Osteoblast (primary cell): ENCODE measurements at regions not wholly inside any gene's neighbourhood (a gene's known extent, or its start where the extent isn't known, plus 50 kb on each side); places are given as distances from the start of the nearest gene placed in this dataset.

Experiments
- DNase-seq: peaks from one replicate; pipeline ENCODE4 v3.0.0; 2011; ENCODE audit warnings: low spot score, mixed read lengths; ENCODE audit not compliant: insufficient read length; ENCODE audit errors: missing footprints
- H2AFZ ChIP-seq: 2 replicates; pipeline ENCODE4 v1.6.0; 2011; ENCODE audit warnings: mild to moderate bottlenecking, low read length
- H3K27ac ChIP-seq: 2 replicates; pipeline ENCODE4 v1.5.1; 2011; ENCODE audit warnings: mild to moderate bottlenecking, low read depth, low read length, moderate library complexity
- H3K27me3 ChIP-seq: 2 replicates; pipeline ENCODE4 v1.6.0; 2012; ENCODE audit warnings: mild to moderate bottlenecking, control low read depth, inconsistent platforms, low read length, moderate library complexity; ENCODE audit not compliant: insufficient read depth
- H3K36me3 ChIP-seq: 2 replicates; pipeline ENCODE4 v1.5.1; 2011; ENCODE audit warnings: mild to moderate bottlenecking, low read length, control low read depth, moderate library complexity; ENCODE audit not compliant: insufficient read depth
- H3K4me1 ChIP-seq: 2 replicates; pipeline ENCODE4 v1.5.1; 2011; ENCODE audit warnings: mild to moderate bottlenecking, low read length, control low read depth, moderate library complexity; ENCODE audit not compliant: insufficient read depth
- H3K4me2 ChIP-seq: 2 replicates; pipeline ENCODE4 v1.6.0; 2011; ENCODE audit warnings: mild to moderate bottlenecking, low read length; ENCODE audit not compliant: insufficient read depth
- H3K4me3 ChIP-seq: fragments of 200-600 bp; sonication (generic); 3 replicates; pipeline ENCODE4 v1.5.1; 2012; ENCODE audit warnings: mild to moderate bottlenecking, low read length, inconsistent platforms; ENCODE audit not compliant: insufficient read depth
- H3K79me2 ChIP-seq: 2 replicates; pipeline ENCODE4 v1.6.0; 2012; ENCODE audit warnings: mild to moderate bottlenecking, low read length, control low read depth, inconsistent platforms; ENCODE audit not compliant: insufficient read depth
- H3K9me3 ChIP-seq: 2 replicates; pipeline ENCODE4 v1.5.1; 2011; ENCODE audit warnings: low read depth, low read length, control low read depth
- H4K20me1 ChIP-seq: 2 replicates; pipeline ENCODE4 v1.6.0; 2012; ENCODE audit warnings: mild to moderate bottlenecking, low read length, control low read depth; ENCODE audit not compliant: insufficient read depth
- TF ChIP-seq, protein P1 (sequence below): IDR thresholded peaks from 2 replicates; pipeline ENCODE4 v1.5.1; 2011; ENCODE audit warnings: mild to moderate bottlenecking, low read depth, low read length, moderate library complexity; ENCODE audit errors: extremely low read depth

DNA sequence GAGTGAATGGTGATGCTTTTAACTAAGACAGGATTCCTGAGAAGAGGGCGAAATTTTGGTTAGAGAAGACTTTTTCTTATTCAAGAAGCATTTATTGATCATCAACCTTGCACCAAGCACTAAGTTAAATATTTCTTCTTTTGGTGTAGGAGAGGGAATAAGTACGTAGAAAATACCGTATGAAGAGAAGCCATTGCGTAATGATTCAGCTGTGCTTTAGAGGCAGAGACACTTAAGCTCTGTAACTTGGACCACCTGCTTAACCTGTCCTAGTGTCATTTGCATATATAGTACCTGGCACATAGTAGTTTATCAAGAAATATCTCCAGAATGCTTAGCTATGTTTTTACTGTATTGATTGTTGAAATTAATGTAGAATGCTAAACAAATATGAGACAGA, 430.9 kb upstream of the ZNF608 start:
- Histone ChIP-seq H4K20me1 (no peaks in the 10 kb centered on the region), H3K27me3 (no peaks in the 10 kb centered on the region), H3K4me2 (no peak overlapping the region), H3K36me3 (no peaks in the 10 kb centered on the region), H3K9me3 (no peaks in the 10 kb centered on the region), H3K4me1 (no peaks in the 10 kb centered on the region), H3K27ac (no peak overlapping the region), H3K79me2 (no peaks in the 10 kb centered on the region), H3K4me3 (no peak overlapping the region), H2AFZ (no peak overlapping the region)
- TF ChIP-seq, protein P1, sequence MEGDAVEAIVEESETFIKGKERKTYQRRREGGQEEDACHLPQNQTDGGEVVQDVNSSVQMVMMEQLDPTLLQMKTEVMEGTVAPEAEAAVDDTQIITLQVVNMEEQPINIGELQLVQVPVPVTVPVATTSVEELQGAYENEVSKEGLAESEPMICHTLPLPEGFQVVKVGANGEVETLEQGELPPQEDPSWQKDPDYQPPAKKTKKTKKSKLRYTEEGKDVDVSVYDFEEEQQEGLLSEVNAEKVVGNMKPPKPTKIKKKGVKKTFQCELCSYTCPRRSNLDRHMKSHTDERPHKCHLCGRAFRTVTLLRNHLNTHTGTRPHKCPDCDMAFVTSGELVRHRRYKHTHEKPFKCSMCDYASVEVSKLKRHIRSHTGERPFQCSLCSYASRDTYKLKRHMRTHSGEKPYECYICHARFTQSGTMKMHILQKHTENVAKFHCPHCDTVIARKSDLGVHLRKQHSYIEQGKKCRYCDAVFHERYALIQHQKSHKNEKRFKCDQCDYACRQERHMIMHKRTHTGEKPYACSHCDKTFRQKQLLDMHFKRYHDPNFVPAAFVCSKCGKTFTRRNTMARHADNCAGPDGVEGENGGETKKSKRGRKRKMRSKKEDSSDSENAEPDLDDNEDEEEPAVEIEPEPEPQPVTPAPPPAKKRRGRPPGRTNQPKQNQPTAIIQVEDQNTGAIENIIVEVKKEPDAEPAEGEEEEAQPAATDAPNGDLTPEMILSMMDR: no peak
- DNase-seq: no peak

DNA sequence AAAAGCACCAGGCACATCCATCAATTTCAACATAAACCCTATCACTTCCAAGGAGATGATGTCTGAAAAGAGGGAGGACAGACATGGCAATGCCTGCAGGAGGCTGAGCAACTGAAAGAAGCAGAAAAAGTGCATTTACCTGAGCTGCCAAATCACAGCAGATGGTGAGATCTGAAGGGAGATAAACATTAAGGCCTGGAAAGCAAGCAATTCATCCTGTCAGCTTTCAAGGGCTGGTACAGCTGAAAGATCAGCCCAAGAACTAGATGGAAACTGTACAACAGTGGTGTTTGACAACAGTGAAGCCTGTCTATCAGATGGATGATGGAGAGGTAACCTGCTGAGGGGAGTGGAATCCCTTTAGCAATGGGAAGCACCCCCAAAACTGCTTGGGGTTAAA, 433.2 kb upstream of the ZNF608 start:
- Histone ChIP-seq H4K20me1 (no peaks in the 10 kb centered on the region), H3K36me3 (no peaks in the 10 kb centered on the region), H3K9me3 (no peaks in the 10 kb centered on the region), H3K4me2 (no peak overlapping the region), H3K79me2 (no peaks in the 10 kb centered on the region), H2AFZ (no peak overlapping the region), H3K27me3 (no peaks in the 10 kb centered on the region), H3K4me1 (no peaks in the 10 kb centered on the region), H3K4me3 (no peak overlapping the region), H3K27ac (no peak overlapping the region)
- TF ChIP-seq, protein P1: no peak
- no peak for DNase-seq

DNA sequence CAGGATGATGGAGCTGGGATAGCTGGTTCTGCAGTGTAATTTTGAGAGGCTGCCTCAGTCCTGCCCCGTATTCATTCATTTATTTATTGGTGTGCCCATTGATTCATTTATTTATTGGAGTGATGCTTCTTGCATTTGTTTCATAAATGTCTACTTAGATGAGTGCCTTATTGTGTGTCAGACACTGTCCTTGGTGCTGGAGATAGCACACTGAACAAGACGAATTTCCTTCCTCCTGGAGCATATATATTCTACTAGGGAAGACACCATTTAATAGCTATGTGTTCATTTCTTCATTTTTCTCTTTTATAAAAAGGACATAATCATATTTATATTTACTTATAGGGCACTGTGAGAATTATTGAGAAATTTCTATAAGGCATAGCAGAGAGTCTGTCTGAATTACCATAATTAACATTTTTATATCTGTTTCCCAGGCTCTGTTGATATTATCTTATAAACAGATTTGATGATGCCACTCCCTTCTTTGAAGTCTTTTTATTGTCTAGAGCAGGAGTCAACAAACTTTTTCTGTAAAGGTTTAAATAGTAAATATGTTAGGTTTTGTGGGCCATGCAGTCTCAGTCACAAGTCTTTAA, 433.9 kb upstream of the ZNF608 start:
- DNase-seq: no peak
- Histone ChIP-seq H2AFZ (no peak overlapping the region), H3K36me3 (no peaks in the 10 kb centered on the region), H3K9me3 (no peaks in the 10 kb centered on the region), H3K4me2 (no peak overlapping the region), H3K4me3 (no peak overlapping the region), H3K27ac (no peak overlapping the region), H3K27me3 (no peaks in the 10 kb centered on the region), H3K79me2 (no peaks in the 10 kb centered on the region), H3K4me1 (no peaks in the 10 kb centered on the region), H4K20me1 (no peaks in the 10 kb centered on the region)
- TF ChIP-seq, protein P1: no peak

DNA sequence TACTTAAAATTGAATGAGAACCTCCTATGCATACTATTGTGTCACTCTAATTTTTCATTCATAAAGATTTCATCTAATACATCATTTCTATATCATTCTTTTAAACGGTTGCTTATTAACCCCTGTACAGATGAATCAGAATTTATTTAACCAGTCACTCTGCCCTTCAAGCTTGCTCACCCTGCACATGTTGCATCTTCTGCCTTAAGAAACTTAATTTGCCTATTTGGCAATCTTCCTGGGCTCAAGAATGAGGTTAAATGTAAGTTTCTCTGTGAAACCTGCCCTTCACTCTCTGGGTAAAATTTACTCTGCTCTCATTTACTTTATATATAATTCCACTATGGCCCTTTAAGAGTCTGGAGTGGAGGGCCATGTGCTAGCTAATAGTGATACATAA, 434.7 kb upstream of the ZNF608 start:
- no peak overlapping the region for H3K27ac ChIP-seq
- no peak for DNase-seq

More for the DNA sequence above, 434.7 kb upstream of the ZNF608 start:
- H3K4me3 ChIP-seq: no peak overlapping the region
- H3K79me2 ChIP-seq: no peaks in the 10 kb centered on the region
- H3K9me3 ChIP-seq: no peaks in the 10 kb centered on the region
- H3K27me3 ChIP-seq: no peaks in the 10 kb centered on the region
- no peaks in the 10 kb centered on the region for H4K20me1 ChIP-seq
- TF ChIP-seq, protein P1: no peak
- no peak overlapping the region for H2AFZ ChIP-seq
- H3K4me1 ChIP-seq: no peaks in the 10 kb centered on the region
- no peak overlapping the region for H3K4me2 ChIP-seq
- no peaks in the 10 kb centered on the region for H3K36me3 ChIP-seq
